C4-2B (cell line): ENCODE measurements at regions not wholly inside any gene's neighbourhood (a gene's known extent, or its start where the extent isn't known, plus 50 kb on each side); places are given as distances from the start of the nearest gene placed in this dataset.
A peak's percentile ranks its signal among the peaks of the same experiment; 100 is the strongest.

Experiments used
- H3K27ac ChIP-seq: fragments of 450-650 bp; 2 replicates; pipeline ENCODE4 v1.5.1; 2017
- ZFX ChIP-seq: fragments of 450-650 bp; IDR thresholded peaks from 2 replicates; pipeline ENCODE4 v1.6.1; 2017
- TF ChIP-seq, protein P1 (sequence below): fragments of 450-650 bp; conservative IDR thresholded peaks from 2 replicates; pipeline ENCODE4 v1.5.1; 2017; ENCODE audit warnings: mild to moderate bottlenecking

DNA sequence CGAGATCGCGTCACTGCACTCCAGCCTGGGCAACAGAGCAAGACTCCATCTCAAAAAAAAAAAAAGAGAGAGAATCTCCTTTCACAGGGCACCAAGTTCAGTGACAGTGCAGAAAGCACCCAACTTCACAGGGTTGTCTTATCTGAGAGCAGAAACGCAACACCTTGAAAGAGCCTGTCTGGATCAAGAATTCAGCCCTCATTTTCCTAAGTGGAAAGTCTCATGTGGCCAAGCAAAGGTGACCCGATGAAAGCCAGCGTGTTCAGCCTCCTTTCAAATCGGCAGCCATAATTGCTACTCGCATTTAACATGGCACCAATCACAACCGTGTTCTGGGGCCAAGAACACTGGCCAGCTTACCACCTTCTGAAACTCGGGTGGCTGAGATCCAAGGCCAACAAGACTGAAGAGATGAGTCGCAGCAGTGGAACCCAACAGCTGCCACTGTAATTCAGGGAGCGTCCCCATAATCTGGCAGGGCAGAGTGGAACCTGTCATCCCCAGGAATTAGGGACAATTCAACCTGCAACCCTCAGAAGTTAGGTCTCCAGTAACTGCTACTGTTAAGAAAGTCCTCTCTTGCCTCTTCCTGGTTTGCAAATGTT lies 536.7 kb upstream of the JARID2 start:
- no peak overlapping the region for H3K27ac ChIP-seq
- TF ChIP-seq, protein P1, sequence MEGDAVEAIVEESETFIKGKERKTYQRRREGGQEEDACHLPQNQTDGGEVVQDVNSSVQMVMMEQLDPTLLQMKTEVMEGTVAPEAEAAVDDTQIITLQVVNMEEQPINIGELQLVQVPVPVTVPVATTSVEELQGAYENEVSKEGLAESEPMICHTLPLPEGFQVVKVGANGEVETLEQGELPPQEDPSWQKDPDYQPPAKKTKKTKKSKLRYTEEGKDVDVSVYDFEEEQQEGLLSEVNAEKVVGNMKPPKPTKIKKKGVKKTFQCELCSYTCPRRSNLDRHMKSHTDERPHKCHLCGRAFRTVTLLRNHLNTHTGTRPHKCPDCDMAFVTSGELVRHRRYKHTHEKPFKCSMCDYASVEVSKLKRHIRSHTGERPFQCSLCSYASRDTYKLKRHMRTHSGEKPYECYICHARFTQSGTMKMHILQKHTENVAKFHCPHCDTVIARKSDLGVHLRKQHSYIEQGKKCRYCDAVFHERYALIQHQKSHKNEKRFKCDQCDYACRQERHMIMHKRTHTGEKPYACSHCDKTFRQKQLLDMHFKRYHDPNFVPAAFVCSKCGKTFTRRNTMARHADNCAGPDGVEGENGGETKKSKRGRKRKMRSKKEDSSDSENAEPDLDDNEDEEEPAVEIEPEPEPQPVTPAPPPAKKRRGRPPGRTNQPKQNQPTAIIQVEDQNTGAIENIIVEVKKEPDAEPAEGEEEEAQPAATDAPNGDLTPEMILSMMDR = no peak
- TF ChIP-seq ZFX = no peak

- no peak for TF ChIP-seq ZFX
- TF ChIP-seq, protein P1 = no peak
- no peak overlapping the region for H3K27ac ChIP-seq
Measured at GRCh38 chr6:14709900-14710299, 536.0 kb upstream of the JARID2 start.

- H3K27ac ChIP-seq = no peak overlapping the region
- TF ChIP-seq ZFX = no peak
- TF ChIP-seq, protein P1 = no peak
Measured at GRCh38 chr6:14710421-14710820, 535.4 kb upstream of the JARID2 start.

- no peak for TF ChIP-seq ZFX
- TF ChIP-seq, protein P1 = peak; percentile 52
- H3K27ac ChIP-seq = no peak overlapping the region
Measured at GRCh38 chr6:14711056-14711703, 534.7 kb upstream of the JARID2 start.

DNA sequence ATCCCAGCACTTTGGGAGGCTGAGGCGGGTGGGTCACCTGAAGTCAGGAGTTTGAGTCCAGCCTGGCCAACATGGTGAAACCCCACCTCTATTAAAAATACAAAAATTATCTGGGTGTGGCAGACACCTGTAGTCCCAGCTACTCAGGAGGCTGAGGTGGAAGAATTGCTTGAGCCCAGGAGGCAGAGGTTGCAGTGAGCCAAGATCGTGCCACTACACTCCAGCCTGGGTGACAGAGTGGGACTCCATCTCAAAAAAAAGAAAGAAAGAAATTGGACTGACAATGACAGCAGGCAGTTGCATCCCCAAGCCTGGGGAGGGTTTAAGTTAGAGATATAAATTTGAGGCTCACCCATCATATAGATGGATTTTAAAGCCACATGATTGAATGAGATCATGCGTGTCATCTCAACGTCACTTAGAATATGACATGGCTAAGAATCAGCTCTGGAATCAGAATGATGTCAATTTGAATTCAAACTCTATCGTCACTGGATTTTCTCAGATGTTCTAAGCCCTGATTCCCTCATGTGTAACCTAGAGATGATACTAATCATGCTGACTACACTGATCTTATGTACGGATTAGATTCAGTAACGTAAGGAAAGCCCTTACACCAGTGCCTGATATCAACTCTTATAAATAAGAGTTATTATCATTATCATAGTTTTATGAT lies 534.0 kb upstream of the JARID2 start:
- TF ChIP-seq, protein P1 = no peak
- TF ChIP-seq ZFX = no peak
- H3K27ac ChIP-seq = no peak overlapping the region

DNA sequence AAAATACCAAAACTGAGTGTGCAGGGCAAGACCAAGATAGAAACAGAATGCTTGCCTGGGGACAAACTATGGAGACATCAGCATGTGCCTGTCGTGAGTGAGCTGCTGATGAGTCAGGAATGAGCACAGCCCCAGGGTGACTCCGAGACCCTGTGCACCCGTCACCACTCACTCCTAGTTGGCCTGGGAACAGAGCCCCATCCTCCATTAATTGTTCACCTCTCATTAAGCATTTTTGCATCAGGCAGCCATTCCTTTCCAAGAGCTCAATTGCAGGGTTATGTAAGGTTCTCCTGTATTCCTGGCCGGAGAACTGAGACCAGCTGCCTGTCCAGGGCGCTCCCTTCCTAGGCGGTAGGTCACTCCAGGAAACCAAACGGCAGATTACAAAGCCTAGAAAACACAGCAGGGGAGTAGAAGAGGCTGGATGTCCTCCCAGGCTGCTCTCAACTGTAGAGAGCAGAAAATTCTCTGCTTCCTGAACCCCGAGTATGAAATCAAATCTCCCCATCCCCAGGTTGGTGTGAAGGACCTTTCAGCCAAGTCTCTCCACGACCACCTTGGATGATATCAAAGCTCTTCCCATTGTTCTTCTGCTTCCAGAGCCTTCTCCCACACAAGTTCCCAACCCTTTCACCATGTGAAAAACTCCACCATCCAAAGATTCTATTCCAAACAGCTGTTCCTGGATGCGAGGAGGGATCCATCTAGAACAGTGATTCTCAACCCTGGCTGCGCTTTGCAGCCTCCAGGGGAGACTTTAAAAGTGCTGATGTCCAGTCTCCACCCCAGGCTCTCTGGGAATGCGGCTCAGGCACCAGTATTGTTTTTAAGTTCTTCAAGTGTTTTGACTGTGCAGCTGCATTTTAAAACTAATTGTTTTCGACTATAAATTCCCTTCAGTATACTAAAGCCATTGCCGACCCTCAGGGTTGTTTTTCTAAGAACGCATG lies 532.6 kb upstream of the JARID2 start:
- H3K27ac ChIP-seq = no peak overlapping the region
- TF ChIP-seq, protein P1 = no peak
- no peak for TF ChIP-seq ZFX
